H9 (cell line): ENCODE measurements at regions not wholly inside any gene's neighbourhood (a gene's known extent, or its start where the extent isn't known, plus 50 kb on each side); places are given as distances from the start of the nearest gene placed in this dataset.

Experiments
- DNase-seq: peaks from one replicate; pipeline ENCODE4 v3.0.0-alpha.2; 2017
- H2AFZ ChIP-seq: one replicate; pipeline ENCODE4 v1.6.1; 2013; ENCODE audit warnings: mild to moderate bottlenecking, low read length, control low read depth, moderate library complexity
- H2AK5ac ChIP-seq: 2 replicates; pipeline ENCODE4 v1.6.1; 2013; ENCODE audit warnings: low read length, control low read depth, mixed read lengths; ENCODE audit not compliant: insufficient read length
- H2BK120ac ChIP-seq: one replicate; pipeline ENCODE4 v1.6.1; 2013; ENCODE audit warnings: low read depth, mild to moderate bottlenecking, low read length, control low read depth, inconsistent platforms; ENCODE audit not compliant: poor library complexity, severe bottlenecking
- H2BK12ac ChIP-seq: 2 replicates; pipeline ENCODE4 v1.6.1; 2013; ENCODE audit warnings: low read length, control low read depth, mixed read lengths, low read depth; ENCODE audit not compliant: insufficient read length
- H2BK15ac ChIP-seq: 2 replicates; pipeline ENCODE4 v1.6.1; 2013; ENCODE audit warnings: low read depth, low read length, control low read depth
- H2BK20ac ChIP-seq: one replicate; pipeline ENCODE4 v1.6.1; 2013; ENCODE audit warnings: low read depth, mild to moderate bottlenecking, low read length, control low read depth, inconsistent platforms; ENCODE audit not compliant: poor library complexity, severe bottlenecking
- H2BK5ac ChIP-seq: 2 replicates; pipeline ENCODE4 v1.6.1; 2013; ENCODE audit warnings: low read length, control low read depth, mixed read lengths; ENCODE audit not compliant: insufficient read length
- H3K14ac ChIP-seq: 2 replicates; pipeline ENCODE4 v1.6.1; 2013; ENCODE audit warnings: low read length, control low read depth; ENCODE audit not compliant: insufficient read depth
- H3K18ac ChIP-seq: 2 replicates; pipeline ENCODE4 v1.6.1; 2013; ENCODE audit warnings: low read depth, mild to moderate bottlenecking, mixed read lengths, low read length, control low read depth; ENCODE audit not compliant: insufficient read length
- H3K23ac ChIP-seq: 2 replicates; pipeline ENCODE4 v1.6.1; 2013; ENCODE audit warnings: low read length, control low read depth, mixed read lengths, low read depth; ENCODE audit not compliant: insufficient read length
- H3K23me2 ChIP-seq: 2 replicates; pipeline ENCODE4 v1.6.1; 2013; ENCODE audit warnings: low read depth, mild to moderate bottlenecking, mixed read lengths, low read length, control low read depth; ENCODE audit not compliant: insufficient read length, poor library complexity, severe bottlenecking
- H3K27ac ChIP-seq: 2 replicates; pipeline ENCODE4 v1.5.1; 2013; ENCODE audit warnings: low read length, control low read depth, mixed read lengths, low read depth; ENCODE audit not compliant: insufficient read length
- H3K27me3 ChIP-seq: 2 replicates; pipeline ENCODE4 v1.6.1; 2013; ENCODE audit warnings: low read length, control low read depth, inconsistent platforms; ENCODE audit not compliant: insufficient read depth
- H3K4ac ChIP-seq: 2 replicates; pipeline ENCODE4 v1.6.1; 2013; ENCODE audit warnings: low read depth, mild to moderate bottlenecking, control low read depth, inconsistent platforms, low read length, moderate library complexity
- H3K4me1 ChIP-seq: 2 replicates; pipeline ENCODE4 v1.6.1; 2013; ENCODE audit warnings: low read length, control low read depth, inconsistent platforms; ENCODE audit not compliant: insufficient read depth
- H3K4me2 ChIP-seq: 2 replicates; pipeline ENCODE4 v1.6.1; 2013; ENCODE audit warnings: low read length, control low read depth, mixed read lengths; ENCODE audit not compliant: insufficient read length, insufficient read depth
- H3K56ac ChIP-seq: 2 replicates; pipeline ENCODE4 v1.6.1; 2013; ENCODE audit warnings: low read depth, mild to moderate bottlenecking, mixed read lengths, low read length, control low read depth; ENCODE audit not compliant: insufficient read length
- H3K79me1 ChIP-seq: 2 replicates; pipeline ENCODE4 v1.6.1; 2013; ENCODE audit warnings: low read depth, mild to moderate bottlenecking, moderate library complexity, low read length, control low read depth, inconsistent platforms; ENCODE audit not compliant: insufficient read depth, poor library complexity, severe bottlenecking
- H3K79me2 ChIP-seq: 2 replicates; pipeline ENCODE4 v1.6.1; 2013; ENCODE audit warnings: low read length, control low read depth, inconsistent platforms; ENCODE audit not compliant: insufficient read depth
- H3K9ac ChIP-seq: 2 replicates; pipeline ENCODE4 v1.6.1; 2013; ENCODE audit warnings: low read length, control low read depth, mixed read lengths; ENCODE audit not compliant: insufficient read length; ENCODE audit errors: extremely low read depth
- H3K9me3 ChIP-seq: one replicate; pipeline ENCODE4 v1.6.1; 2013; ENCODE audit warnings: low read depth, low read length, inconsistent platforms; ENCODE audit not compliant: control insufficient read depth
- H3T11ph ChIP-seq: one replicate; pipeline ENCODE4 v1.6.1; 2013; ENCODE audit warnings: mild to moderate bottlenecking, low read length, control low read depth, inconsistent platforms
- H4K20me1 ChIP-seq: one replicate; pipeline ENCODE4 v1.6.1; 2013; ENCODE audit not compliant: control insufficient read depth, insufficient read length, insufficient read depth
- H4K5ac ChIP-seq: 2 replicates; pipeline ENCODE4 v1.6.1; 2013; ENCODE audit warnings: low read depth, mild to moderate bottlenecking, mixed read lengths, low read length, control low read depth; ENCODE audit not compliant: insufficient read length
- H4K8ac ChIP-seq: replicated peaks from 2 replicates; pipeline ENCODE4 v1.6.1; 2013; ENCODE audit warnings: low read length, control low read depth, mixed read lengths, low read depth; ENCODE audit not compliant: insufficient read length
- H4K91ac ChIP-seq: 2 replicates; pipeline ENCODE4 v1.6.1; 2013; ENCODE audit warnings: low read depth, mild to moderate bottlenecking, moderate library complexity, mixed read lengths, low read length, control low read depth; ENCODE audit not compliant: insufficient read length
- H3K27ac Mint-ChIP-seq, 3 experiments: 2 replicates in 2 of 3; 3 replicates in 1 of 3; pipeline ENCODE4 v1.8.0; 2020 to 2021; ENCODE audit warnings: mixed read lengths in 3 of 3, mild to moderate bottlenecking in 1 of 3, moderate library complexity in 1 of 3
- H3K27me3 Mint-ChIP-seq: 2 replicates; pipeline ENCODE4 v1.8.0; 2021; ENCODE audit warnings: low read depth, mild to moderate bottlenecking, moderate library complexity, mixed read lengths
- H3K36me3 Mint-ChIP-seq, 3 experiments: 2 replicates in 2 of 3; 3 replicates in 1 of 3; pipeline ENCODE4 v1.8.0; 2020 to 2021; ENCODE audit warnings: low read depth in 3 of 3, mixed read lengths in 3 of 3; ENCODE audit not compliant: insufficient read depth in 1 of 3
- H3K4me1 Mint-ChIP-seq, 2 experiments: 2 replicates each; pipeline ENCODE4 v1.8.0; 2020; ENCODE audit warnings: mixed read lengths in 2 of 2
- H3K4me3 Mint-ChIP-seq, 2 experiments: 2 replicates in 1 of 2; 3 replicates in 1 of 2; pipeline ENCODE4 v1.8.0; 2020 to 2021; ENCODE audit warnings: mild to moderate bottlenecking in 2 of 2, mixed read lengths in 2 of 2, moderate library complexity in 1 of 2
- H3K9me3 Mint-ChIP-seq, 2 experiments: 2 replicates in 1 of 2; 3 replicates in 1 of 2; pipeline ENCODE4 v1.8.0; 2020; ENCODE audit warnings: mild to moderate bottlenecking in 2 of 2, mixed read lengths in 2 of 2, moderate library complexity in 1 of 2
- WGBS: extraction: QIAGEN DNeasy Blood & Tissue Kit; methylation state at CpG from one replicate; pipeline ENCODE4 v1.1.7; 2013; ENCODE audit warnings: missing lambda C conversion rate, low lambda C conversion rate, mixed read lengths; ENCODE audit not compliant: insufficient read length; ENCODE audit errors: extremely low coverage; 5-methylcytosine and 5-hydroxymethylcytosine counted together
- TF ChIP-seq, protein P1 (sequence below): fragments of 200-600 bp; sonication (generic); conservative IDR thresholded peaks from 3 replicates; pipeline ENCODE4 v1.8.0; 2021; ENCODE audit warnings: antibody characterized with exemption, mild to moderate bottlenecking

DNA sequence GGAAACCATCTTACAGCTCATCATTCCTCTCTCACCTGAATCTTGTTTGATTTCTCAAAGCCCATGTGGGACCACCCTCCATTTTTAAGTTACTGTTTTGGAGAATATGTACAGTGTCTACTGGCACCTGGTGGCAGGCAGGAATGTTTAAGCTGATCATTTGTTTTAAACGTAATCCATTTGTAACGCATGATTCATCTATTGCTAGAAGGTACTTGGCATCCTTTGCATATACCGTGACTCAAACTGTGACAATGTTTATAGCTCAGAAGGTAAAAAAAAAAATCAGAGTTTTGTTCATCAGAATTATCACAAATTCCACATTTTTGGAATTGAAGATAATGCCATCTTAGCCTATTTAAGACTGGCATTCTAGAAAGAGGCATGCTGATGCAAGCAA lies 1007.5 kb upstream of the EEF2KMT start:
- Histone ChIP-seq H4K8ac (no peak overlapping the region), H3K23ac (no peak overlapping the region), H3K27me3 (no peaks in the 10 kb centered on the region), H2BK15ac (no peak overlapping the region), H3K23me2 (no peaks in the 10 kb centered on the region), H2BK12ac (no peak overlapping the region), H4K5ac (no peak overlapping the region), H2AFZ (no peak overlapping the region), H2AK5ac (no peak overlapping the region), H4K91ac (no peak overlapping the region), H3K79me1 (no peaks in the 10 kb centered on the region), H3K9me3 (no peaks in the 10 kb centered on the region), H2BK120ac (no peak overlapping the region), H4K20me1 (no peaks in the 10 kb centered on the region), H2BK20ac (no peak overlapping the region), H3K4me2 (no peak overlapping the region), H3K4ac (no peak overlapping the region), H3K4me1 (no peaks in the 10 kb centered on the region), H3K9ac (no peak overlapping the region), H3T11ph (no peak overlapping the region), H2BK5ac (no peak overlapping the region), H3K14ac (no peak overlapping the region), H3K56ac (no peak overlapping the region), H3K18ac (no peak overlapping the region), H3K79me2 (no peaks in the 10 kb centered on the region), H3K27ac (no peak overlapping the region)
- no CpG with 5 or more reads among the region's 3 CpGs for WGBS
- Mint-ChIP-seq H3K9me3 (peaks cover 10 to 22% of the 10 kb centered on the region in 2 experiments; a peak in 4 of 5 replicates), H3K36me3 (peaks cover 2 to 16% (median 5%) of the 10 kb centered on the region in 3 experiments; a peak in 4 of 7 replicates), H3K27me3 (no peaks in the 10 kb centered on the region), H3K27ac (peak overlapping the region in 1 of 3 experiments; percentile 68; a peak in 1 of 7 replicates), H3K4me3 (no peak overlapping the region), H3K4me1 (peaks cover 10 to 14% of the 10 kb centered on the region in 2 experiments)
- TF ChIP-seq, protein P1, sequence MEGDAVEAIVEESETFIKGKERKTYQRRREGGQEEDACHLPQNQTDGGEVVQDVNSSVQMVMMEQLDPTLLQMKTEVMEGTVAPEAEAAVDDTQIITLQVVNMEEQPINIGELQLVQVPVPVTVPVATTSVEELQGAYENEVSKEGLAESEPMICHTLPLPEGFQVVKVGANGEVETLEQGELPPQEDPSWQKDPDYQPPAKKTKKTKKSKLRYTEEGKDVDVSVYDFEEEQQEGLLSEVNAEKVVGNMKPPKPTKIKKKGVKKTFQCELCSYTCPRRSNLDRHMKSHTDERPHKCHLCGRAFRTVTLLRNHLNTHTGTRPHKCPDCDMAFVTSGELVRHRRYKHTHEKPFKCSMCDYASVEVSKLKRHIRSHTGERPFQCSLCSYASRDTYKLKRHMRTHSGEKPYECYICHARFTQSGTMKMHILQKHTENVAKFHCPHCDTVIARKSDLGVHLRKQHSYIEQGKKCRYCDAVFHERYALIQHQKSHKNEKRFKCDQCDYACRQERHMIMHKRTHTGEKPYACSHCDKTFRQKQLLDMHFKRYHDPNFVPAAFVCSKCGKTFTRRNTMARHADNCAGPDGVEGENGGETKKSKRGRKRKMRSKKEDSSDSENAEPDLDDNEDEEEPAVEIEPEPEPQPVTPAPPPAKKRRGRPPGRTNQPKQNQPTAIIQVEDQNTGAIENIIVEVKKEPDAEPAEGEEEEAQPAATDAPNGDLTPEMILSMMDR: no peak
- DNase-seq: no peak
